HG02840 (cell line): ENCODE measurements at regions not wholly inside any gene's neighbourhood (a gene's known extent, or its start where the extent isn't known, plus 50 kb on each side); places are given as distances from the start of the nearest gene placed in this dataset.

Experiments used
- ATAC-seq: cut with Tn5 transposase; IDR thresholded peaks from one replicate; pipeline ENCODE4 v1.9.1; 2021; ENCODE audit warnings: mild to moderate bottlenecking, moderate library complexity, moderate number of reproducible peaks; ENCODE audit not compliant: unreplicated experiment, low FRiP score

DNA sequence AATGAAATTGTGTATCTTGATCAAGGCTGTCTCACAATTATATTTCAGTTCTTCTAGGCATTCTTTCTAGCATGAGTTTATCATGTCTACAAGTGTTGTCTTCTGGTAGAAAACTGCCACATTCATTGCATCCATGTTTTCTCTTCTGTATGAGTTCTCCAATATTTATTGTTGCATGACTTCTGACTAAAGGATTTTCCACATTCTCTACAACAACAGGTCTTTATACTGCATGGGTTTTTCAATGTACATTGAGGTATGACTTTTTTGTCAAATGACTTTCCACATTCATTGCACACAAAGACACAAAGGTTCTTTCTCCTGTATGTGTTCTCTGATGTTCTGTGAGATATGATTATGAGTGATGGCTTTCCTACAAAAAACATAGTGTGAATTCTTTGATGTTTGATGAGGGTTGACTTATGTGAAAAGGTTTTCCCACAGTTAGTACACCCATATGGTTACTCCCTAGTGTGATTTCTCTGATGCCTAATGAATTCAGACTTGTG lies 890.6 kb upstream of the CNTN5 start:
- no peak for ATAC-seq

DNA sequence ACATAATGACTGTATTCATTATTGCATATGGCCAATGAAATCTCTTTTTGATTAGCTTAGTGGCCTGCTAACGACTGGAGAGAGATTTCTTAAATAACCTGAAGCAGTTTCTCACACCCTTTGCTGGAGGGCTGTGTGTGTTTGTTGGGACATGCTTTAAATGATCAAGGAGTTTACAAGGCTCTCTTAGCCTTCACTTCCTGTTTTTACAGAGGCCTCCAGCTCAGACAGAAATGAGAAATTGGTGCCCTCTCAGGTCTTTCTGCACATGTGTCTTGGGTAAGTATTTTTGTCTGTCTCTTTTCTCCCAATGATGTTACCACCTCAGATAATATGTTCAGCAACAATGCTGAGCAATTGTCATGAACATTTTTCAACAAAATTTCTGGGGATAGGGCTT lies 884.4 kb upstream of the CNTN5 start:
- no peak for ATAC-seq

DNA sequence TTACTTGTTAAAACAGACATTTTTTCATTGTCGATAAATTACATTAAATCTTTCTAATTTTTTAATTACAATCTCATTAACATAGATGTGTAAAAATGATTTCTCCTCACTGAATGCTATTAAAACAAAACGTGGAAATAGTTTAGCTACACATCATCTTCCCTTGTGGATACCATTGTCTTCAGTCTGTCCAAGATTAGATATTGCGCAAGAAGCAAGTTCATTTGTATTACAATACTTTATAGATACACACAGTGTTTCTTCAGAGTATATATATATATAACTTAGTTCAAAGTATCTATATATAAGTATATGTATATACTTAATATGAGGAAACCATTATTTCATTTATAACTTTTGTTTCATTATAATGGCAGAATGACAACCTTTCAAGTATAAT lies 883.3 kb upstream of the CNTN5 start:
- no peak for ATAC-seq

DNA sequence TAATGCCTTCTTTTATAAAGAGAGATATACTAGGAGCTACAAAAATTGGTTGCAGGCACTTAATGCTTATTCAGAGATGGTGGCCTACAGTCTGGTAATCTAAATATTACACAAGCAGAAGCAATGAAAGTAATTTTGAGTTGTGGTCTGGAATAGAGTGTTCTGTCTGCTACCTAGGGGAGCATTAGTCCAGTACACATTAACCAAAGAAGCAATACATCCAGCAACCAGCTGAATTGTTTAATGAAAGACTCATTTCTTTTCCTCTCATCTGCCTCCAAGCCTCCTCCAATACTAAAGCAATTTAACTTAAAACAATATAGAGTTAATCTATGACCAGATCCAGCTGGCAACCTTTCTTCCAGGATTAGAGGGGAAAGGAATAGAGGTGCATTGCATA lies 877.1 kb upstream of the CNTN5 start:
- ATAC-seq = no peak

DNA sequence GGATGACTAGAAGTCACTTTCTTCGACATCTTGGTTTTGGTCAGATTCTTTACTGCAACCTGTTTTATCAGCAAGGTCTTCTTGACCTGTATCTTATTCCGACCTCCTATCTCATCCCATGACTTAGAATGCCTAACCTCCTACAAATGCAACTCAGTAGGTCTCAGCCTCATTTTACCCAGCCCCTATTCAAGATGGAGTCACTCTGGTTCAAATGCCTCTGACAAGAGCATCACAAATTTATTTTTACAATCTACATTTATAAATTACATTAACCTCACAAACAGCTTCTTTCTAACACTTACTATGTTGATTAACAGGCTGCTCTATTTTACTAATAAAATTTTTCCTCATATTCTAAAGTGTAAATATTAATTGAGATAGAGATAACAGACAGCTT lies 867.0 kb upstream of the CNTN5 start:
- ATAC-seq = no peak

DNA sequence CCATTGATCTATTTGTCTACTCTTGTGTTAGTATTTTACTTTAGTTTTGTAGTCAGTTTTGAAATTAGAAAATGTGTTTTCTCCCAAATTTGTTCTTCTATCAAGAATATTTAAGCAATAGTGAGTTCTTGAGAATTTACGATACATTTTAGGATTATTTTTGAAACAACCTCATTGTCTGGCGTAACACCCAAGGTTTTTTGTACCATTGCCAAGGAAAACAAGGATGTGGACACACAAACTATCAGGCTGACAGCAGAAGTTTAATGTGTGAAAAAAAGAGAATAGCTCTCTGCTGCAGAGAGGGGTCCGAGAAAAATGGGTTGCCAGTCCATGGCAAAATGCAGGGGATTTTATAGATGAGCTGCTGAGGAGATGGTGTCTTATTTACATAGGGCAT lies 865.1 kb upstream of the CNTN5 start:
- no peak for ATAC-seq

DNA sequence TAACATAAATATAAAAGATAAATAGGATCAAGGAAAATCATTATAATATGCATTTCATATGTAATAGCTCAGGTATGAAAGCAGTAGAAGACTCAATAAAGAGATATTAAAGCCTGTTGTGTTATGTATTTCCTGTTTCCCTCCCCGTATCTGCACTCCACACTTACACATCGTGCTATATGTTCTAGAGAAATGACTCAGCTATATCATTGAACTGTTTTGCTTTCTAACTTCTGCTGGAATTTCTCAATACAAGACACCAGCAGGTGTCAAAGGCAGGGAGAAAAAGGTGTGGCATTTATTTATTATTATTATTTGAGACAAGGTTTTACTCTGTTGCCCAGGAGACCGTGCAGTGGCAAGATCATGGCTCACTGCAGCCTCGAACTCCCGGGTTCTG lies 842.8 kb upstream of the CNTN5 start:
- no peak for ATAC-seq

DNA sequence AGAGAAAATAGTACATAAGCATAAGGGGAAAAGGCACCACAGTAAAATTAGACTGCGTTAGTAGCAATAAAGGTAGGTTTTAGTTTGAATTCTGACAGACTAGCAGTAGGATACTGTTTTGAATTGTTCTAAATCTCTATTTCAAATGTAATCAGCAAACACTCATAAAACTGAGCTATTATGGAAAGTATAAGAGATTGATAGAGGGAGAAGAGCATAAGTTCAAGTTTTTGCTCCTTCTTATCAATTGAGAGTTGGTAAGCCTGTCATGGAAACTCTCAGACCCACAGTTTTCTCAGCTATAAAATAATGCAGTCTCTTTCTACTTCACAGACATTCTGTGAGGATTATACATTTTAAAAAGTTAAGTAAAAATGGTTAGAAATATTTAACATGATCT lies 840.2 kb upstream of the CNTN5 start:
- ATAC-seq = no peak

DNA sequence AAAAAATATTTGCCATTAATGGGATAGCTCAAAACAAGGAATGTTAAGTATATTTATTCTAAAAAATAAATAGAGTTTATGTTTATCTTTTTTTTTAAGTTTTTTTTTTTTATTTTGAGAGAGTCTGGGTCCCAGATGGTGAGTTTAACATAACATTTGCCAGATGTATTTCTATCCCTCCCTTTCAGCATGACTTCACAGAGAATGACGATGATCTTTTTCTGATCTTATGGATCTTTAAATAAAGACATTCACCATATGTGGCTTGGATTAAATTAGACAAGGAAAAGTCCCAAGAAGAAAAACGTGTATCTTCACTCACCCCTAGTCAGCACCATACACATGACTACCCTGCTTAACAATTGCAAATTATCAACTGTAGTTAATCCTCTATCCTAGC lies 839.8 kb upstream of the CNTN5 start:
- no peak for ATAC-seq

DNA sequence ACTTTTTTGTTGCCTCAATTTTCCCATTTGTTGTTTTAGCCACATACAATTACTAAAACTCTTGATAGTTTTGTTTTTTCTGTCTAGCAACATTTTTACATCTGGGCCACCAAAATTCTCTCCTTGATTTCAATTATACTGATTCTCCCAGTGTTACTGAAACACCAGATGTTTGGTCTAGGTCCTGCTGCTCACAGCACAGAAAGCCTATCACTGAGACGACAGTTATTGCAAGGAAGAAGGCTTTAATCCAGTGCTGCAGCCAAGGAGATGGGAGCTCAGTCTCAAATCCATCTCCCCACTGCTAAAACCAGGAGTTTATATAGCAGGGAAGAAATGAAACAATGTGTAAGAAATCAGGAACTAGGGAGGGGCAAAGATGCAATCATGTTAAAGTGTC lies 837.7 kb upstream of the CNTN5 start:
- no peak for ATAC-seq

DNA sequence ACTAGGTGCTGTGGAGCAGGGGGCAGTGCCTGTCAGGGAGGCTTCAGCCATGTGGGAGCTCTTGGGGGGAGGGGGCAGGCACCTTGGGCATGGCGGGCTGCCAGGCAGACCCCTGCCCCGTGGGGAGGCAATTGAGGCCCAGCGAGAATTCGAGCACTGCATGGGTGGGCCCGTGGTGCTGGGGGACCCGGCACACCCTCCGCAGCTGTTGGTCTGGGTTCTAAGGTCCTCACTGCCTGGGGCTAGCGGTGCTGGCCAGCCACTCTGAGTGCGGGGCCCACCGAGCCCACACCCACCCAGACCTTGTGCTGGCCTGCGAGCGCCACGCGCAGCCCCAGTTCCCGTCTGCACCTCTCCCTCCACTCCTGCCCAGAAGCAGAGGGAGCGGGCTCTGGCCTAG lies 835.5 kb upstream of the CNTN5 start:
- no peak for ATAC-seq

DNA sequence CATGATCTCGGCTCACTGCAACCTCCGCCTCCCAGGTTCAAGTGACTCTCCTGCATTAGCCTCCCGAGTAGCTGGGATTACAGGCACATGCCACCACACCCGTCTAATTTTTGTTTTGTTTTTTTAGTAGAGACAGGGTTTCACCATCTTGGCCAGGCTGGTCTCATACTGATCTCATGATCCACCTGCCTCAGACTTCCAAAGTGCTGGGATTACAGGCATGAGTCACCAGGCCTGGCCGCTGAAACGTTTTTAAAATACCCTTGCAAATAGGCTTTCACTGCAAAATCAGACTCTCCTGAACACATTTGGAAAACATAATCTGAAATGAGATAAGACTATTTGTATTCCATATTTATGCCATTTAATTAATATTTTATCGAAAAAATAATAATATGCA lies 826.1 kb upstream of the CNTN5 start:
- no peak for ATAC-seq

DNA sequence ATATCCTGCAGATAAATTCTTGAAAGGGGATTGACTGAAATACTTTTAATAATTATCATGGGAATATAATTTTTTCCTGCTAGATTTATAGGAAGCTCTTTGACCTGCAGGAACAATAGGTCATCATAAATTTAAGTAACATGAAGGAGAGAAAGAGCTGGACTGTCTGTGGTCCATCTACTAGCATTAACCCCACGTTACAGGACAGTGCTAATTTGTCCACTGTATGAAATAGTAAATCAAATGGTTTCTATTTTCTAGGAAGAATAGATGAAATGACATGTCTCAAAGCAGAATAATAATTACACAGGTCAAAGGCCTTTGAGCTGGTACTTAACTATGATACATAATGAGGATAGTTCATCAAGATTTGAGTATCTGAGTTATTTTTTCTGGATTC lies 825.4 kb upstream of the CNTN5 start:
- no peak for ATAC-seq

DNA sequence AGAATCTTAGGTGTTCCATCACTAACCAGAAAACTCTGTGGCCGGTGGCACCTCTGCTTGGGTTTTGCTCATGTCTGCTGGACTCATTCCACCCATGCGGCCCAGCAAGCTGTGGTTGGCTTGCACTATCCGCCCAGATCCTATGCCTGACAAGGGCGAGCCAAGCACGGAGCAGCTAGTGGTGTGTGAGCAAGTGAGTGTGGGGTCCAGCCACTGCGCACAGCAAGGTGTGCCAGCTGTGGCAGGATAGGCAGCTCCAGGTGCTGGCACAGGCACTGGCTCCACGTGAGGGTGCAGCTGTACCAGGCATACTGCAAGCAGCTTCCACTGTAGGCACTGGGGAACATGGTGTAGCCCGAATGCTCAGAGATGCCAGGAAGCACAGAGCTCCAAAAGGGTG lies 813.7 kb upstream of the CNTN5 start:
- ATAC-seq = no peak

DNA sequence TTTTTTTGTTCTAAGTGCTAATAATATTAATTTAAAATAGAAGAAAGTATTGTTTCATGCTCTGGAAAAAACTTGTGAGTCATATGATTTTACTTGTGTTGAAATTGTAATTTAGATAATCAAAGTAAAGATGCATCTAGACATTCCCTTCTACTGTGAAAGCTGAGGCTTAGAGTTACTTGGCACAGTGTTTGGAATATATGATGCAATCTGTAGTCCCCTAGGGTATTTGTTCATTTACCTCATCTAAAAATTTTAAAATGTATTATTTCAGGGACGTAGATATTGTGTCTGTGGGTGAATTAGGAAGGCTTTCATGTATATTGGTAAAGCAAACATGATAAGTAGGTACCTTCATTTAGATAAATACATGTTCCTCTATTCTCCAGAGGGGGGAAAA lies 793.5 kb upstream of the CNTN5 start:
- ATAC-seq = no peak

DNA sequence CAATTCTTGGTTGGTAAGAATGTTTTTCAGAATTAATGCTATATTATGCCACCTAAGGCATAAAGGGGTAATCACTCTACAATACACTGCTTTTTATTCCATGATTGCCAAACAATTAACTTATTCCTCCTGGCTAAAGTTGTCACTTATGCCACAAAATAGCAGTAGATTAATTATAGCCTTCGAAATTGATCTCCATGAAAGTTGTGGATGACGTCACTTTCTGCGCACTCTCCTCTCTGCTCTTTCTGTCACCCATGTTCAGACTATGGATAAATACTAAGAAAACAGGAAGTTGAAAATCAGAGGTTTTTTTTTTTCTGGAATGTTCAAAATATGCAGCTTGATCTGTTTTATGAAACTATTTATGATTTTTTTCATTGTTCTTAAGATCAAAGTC lies 790.1 kb upstream of the CNTN5 start:
- ATAC-seq = no peak

DNA sequence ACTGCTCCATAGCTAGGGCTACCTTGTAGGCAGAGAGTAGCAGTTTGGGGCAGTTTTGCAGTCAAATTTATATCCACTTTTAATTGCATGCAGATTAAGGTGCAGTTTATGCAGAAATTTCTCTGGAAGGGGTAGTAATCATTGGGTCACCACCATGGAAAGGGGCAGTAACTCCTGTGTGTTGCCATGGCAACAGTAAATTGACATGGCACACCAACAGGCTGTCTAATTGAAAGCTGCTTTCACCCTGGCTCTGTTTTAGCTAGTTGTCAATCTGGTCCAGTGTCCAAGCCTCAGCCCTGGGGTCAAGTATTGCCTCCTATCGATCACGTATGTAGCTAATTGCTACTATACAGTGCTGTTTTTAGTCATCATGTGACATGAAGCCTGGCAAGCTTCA lies 786.1 kb upstream of the CNTN5 start:
- no peak for ATAC-seq

DNA sequence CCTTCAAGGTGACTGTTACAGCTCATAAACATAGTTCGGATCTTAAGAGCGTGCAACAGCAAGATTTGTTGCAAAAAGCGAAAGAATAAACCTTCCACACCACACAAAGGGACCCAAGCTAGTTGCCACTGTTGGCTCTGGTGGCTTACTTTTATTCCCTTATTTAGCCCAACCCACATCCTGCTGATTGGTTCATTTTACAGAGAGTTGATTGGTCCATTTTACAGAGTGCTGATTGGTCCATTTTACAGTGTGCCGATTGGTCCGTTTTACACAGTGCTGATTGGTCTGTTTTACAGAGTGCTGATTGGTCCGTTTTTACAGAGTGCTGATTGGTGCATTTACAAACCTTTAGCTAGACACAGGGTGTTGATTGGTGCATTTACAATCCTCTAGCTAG lies 776.9 kb upstream of the CNTN5 start:
- no peak for ATAC-seq

DNA sequence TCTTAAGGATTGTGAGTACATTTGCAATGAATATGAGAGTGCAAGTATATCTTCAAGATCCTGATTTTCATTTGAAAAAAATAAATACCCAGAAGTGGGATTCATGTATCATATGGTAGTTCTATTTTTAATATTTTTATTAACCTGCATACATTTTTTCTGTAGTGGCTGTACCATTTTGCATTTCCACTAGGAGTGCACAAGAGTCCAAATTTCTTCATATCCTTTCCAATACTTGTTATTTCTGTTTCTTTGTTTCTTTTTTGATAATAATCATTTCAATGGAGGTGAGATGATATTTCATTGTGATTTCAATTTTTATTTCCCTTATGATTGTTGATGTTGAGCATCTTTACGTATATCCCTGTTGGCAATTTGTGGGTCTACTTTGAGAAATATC lies 759.8 kb upstream of the CNTN5 start:
- no peak for ATAC-seq

DNA sequence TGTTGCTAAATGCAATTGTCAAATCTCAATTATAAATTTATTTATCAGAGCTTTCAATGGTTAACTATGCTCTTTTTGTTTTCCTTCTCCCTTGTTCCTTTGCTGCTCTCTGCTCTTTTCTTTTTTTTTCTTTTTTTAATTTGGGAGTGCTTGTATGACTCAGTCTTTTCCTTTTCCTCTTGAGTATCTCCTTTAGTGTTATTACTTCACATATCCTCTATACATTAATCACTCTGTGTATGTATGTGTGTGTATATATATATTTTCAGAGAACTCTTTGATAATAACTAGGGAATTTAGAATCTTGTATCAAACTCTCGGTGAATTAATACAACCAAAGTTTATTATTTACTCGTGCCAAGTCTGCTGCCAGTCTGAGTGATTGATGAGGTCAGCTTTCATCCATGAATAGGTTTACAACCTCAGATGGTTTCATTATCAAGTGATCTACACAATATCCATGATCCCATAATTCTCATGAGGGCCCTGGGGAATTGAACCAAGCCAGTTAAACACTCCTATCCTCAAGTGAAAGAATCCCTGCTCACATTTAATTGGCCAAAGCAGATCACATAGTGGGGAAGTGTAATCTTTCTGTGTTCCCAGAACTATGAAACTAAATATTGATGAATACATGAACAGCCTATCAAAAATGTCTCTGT lies 743.4 kb upstream of the CNTN5 start:
- ATAC-seq = no peak

DNA sequence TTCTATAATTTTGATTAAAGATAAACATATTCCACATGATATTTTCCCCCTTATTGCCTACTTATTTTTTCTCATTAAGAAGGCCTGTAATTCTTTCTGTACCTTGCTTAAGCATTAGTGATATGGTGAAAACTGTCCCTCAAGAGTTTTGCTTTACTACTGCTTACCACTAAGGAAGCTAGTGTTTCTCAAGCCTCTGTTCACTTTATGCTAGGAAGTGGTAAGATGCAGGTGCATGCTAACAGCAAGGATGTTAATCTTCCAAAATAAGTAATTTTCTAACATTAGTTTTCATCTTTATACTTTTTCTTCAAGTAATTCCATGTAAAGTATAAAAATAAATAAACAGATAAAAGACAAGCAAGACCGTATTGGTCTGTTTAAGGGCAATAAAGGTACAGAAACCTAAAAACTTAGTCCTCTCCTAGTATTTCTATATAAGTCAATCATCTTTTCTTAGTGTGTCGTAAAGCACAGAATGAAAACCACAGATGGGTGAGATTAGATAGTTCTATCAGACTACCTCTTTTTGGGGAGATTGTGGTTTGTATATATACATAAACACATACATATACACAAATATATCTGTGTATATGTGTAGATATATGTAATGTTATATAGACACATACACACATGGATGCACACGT lies 731.0 kb upstream of the CNTN5 start:
- ATAC-seq = no peak

DNA sequence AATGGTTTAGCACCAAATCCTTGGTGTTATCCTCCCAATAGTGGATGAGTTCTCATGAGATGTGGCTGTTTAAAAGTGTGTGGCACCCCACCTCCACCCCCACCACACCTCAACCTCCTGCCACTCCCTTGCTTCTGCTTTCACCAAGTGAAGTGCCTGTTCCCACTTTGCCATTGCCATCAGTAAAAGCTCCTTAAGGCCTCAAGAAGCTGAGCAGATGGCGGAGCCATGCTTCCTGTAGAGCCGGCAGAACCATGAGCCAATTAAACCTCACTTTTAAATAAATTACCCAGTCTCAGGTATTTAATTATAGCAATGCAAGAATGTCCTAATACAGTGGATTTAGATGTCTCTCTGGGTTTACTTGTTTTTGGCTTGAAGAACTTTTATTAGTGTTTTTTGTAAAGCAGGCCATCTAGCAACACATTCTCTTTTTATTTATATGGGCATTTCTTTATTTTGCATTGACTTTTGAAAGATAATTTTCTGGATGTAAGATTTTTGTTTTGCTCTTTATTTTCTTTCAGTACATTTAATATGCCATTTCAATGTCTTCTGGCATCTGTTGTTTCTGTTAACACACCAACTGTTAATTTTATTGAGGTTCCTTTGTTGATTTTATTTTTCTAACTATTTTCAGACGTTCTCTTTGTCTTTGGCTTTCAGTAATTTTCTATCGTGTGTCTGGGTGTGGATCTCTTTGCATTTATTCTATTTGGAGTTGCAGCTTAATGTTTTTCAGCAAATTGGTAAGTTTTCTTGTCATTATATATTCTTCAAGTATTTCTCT lies 724.5 kb upstream of the CNTN5 start:
- ATAC-seq = no peak
